ENCODE measurements at regions not wholly inside any gene's neighbourhood (a gene's known extent, or its start where the extent isn't known, plus 50 kb on each side); places are given as distances from the start of the nearest gene placed in this dataset.
A peak's percentile ranks its signal among the peaks of the same experiment; 100 is the strongest.

DNA sequence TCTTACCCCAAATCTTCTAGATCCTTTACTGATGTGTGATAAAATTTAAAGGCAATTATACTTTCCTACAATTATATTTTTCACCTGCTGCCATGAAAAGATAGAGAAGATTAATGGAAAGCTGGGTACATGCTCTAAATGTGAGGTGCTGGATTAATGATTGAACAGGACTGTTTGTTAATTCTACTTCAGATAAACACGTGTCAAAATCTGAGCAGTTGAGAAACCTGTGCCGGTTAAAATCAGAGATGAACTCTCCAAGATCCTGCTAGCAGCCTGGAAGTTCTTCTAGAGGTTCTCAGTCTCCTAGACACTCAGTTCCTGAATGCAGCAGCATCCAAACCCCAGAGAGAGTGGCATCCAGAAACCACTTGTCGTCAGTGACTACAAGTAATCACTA, 69.2 kb downstream of the INHBA start:
- H3K4me3 ChIP-seq (ENCODE audit: low read depth, low read length): no peak overlapping the region
- TF ChIP-seq, protein P1, sequence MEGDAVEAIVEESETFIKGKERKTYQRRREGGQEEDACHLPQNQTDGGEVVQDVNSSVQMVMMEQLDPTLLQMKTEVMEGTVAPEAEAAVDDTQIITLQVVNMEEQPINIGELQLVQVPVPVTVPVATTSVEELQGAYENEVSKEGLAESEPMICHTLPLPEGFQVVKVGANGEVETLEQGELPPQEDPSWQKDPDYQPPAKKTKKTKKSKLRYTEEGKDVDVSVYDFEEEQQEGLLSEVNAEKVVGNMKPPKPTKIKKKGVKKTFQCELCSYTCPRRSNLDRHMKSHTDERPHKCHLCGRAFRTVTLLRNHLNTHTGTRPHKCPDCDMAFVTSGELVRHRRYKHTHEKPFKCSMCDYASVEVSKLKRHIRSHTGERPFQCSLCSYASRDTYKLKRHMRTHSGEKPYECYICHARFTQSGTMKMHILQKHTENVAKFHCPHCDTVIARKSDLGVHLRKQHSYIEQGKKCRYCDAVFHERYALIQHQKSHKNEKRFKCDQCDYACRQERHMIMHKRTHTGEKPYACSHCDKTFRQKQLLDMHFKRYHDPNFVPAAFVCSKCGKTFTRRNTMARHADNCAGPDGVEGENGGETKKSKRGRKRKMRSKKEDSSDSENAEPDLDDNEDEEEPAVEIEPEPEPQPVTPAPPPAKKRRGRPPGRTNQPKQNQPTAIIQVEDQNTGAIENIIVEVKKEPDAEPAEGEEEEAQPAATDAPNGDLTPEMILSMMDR (IDR thresholded peaks at IDR 0.05; ENCODE audit: insufficient read depth, low read depth, low read length): no peak
- no peak for DNase-seq (ENCODE audit: low read depth)

DNA sequence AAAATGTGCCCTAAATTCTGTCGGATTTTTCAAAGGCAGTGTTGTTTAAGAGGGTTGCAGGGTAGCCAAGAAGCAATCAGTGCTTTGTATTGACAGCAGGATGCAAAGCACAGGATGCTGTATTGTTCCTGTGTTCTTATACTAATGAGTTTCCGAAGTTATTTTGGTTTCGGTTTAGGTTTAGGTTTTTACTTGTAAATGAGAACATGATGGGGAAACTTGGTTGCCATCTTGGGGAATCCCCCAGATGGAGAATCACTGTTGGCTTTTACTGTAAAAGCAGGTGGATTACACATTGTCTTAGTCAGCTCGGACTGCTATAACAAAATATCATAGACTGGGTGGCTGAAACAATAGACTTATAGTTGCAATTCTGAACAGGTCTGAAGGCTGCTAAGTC, 72.1 kb downstream of the INHBA start:
- no peak for DNase-seq (ENCODE audit: low read depth)
- H3K4me3 ChIP-seq (ENCODE audit: low read depth, low read length): no peak overlapping the region
- TF ChIP-seq, protein P1 (IDR thresholded peaks at IDR 0.05; ENCODE audit: insufficient read depth, low read depth, low read length): no peak

DNA sequence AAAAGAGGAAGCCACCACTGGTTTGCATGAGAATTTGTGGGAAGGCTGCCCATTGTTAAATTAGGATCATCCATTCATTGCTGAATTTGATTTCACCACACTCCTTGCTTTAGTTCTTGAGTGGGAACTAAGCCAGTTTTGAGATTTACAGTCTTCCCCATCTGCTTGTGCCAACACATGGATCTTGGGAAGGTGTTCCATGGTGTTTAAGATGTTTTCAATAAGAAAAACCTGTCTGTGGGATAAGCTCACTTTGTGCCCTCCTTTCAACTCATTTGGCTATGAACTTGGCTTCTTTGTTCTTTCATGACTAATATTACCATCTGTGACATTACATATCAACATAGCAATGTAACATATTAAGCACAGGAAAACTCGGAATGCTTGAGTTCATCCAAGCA, 73.2 kb downstream of the INHBA start:
- TF ChIP-seq, protein P1 (IDR thresholded peaks at IDR 0.05; ENCODE audit: insufficient read depth, low read depth, low read length): no peak
- no peak overlapping the region for H3K4me3 ChIP-seq (ENCODE audit: low read depth, low read length)
- no peak for DNase-seq (ENCODE audit: low read depth)

GRCh38 chr7:41628901-41629300, 74.0 kb downstream of the INHBA start:
- TF ChIP-seq, protein P1 (IDR thresholded peaks at IDR 0.05; ENCODE audit: insufficient read depth, low read depth, low read length): no peak
- no peak overlapping the region for H3K4me3 ChIP-seq (ENCODE audit: low read depth, low read length)
- no peak for DNase-seq (ENCODE audit: low read depth)

- DNase-seq (ENCODE audit: low read depth): no peak
- TF ChIP-seq, protein P1 (IDR thresholded peaks at IDR 0.05; ENCODE audit: insufficient read depth, low read depth, low read length): no peak
These were observed 75.1 kb downstream of the INHBA start for GRCh38 chr7:41627645-41628298.

GRCh38 chr7:41624818-41625217, 78.1 kb downstream of the INHBA start:
- DNase-seq (ENCODE audit: low read depth): peak; percentile 65
- H3K4me3 ChIP-seq (ENCODE audit: low read depth, low read length): no peak overlapping the region
- TF ChIP-seq, protein P1 (IDR thresholded peaks at IDR 0.05; ENCODE audit: insufficient read depth, low read depth, low read length): no peak

More at GRCh38 chr7:41627645-41628298, 75.1 kb downstream of the INHBA start:
- H3K4me3 ChIP-seq (ENCODE audit: low read depth, low read length): no peak overlapping the region
